ENCODE measurements at regions not wholly inside any gene's neighbourhood (a gene's known extent, or its start where the extent isn't known, plus 50 kb on each side); places are given as distances from the start of the nearest gene placed in this dataset.

DNA sequence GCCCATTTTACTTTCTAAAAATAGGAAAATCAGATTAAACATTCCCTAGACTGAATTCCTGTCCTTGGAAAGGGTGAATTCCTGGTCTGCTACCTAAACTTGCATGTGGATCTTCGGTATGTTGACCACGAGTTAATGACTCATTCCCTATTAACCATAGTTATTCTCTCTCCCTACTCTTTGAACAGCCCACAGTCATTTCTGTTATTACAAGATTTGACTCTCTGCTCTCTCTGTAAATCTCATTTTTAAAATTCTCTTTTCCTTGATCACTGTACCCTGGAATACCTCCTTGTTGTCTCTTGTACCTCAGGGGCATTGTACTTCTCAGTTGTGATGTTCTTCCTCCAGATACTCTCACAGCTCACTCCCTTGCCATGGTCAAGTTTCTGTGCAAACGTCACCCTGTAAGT lies 92.0 kb upstream of the GULP1 start:
- Histone ChIP-seq H3K27ac (ENCODE audit: low read depth, low read length) (no peak overlapping the region), H3K9me3 (ENCODE audit: control insufficient read depth, insufficient read depth, low read length) (no peaks in the 10 kb centered on the region), H3K36me3 (ENCODE audit: control insufficient read depth, insufficient read depth, low read length) (no peaks in the 10 kb centered on the region), H3K9ac (ENCODE audit: low read depth, low read length) (no peak overlapping the region), H3K4me3 (ENCODE audit: low read depth, low read length) (no peak overlapping the region), H3K4me1 (ENCODE audit: control insufficient read depth, insufficient read depth, low read length) (peaks cover 15% of the 10 kb centered on the region), H3K27me3 (ENCODE audit: control insufficient read depth, insufficient read depth, low read length) (no peaks in the 10 kb centered on the region)

DNA sequence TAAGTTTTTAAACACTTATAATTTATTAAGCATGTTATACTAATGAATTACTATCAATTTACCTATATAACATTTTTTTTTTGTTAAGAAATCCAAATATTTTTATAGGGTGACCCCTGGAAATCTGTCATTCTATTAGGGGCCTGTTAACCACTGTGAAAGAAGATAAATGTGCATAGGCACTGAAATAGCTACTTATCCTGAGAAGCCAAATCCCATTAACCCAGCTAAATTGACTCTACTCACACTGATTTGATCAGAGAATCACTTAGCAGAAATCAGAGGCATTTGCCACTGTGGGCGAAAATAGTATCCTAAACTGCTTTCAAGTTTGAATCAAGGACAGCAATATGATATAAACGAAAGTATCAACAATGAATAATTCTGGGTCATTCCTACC lies 90.0 kb upstream of the GULP1 start:
- Histone ChIP-seq H3K4me1 (ENCODE audit: control insufficient read depth, insufficient read depth, low read length) (peaks cover 10% of the 10 kb centered on the region), H3K9ac (ENCODE audit: low read depth, low read length) (no peak overlapping the region), H3K4me3 (ENCODE audit: low read depth, low read length) (no peak overlapping the region), H3K9me3 (ENCODE audit: control insufficient read depth, insufficient read depth, low read length) (no peaks in the 10 kb centered on the region), H3K36me3 (ENCODE audit: control insufficient read depth, insufficient read depth, low read length) (no peaks in the 10 kb centered on the region), H3K27ac (ENCODE audit: low read depth, low read length) (no peak overlapping the region), H3K27me3 (ENCODE audit: control insufficient read depth, insufficient read depth, low read length) (no peaks in the 10 kb centered on the region)

DNA sequence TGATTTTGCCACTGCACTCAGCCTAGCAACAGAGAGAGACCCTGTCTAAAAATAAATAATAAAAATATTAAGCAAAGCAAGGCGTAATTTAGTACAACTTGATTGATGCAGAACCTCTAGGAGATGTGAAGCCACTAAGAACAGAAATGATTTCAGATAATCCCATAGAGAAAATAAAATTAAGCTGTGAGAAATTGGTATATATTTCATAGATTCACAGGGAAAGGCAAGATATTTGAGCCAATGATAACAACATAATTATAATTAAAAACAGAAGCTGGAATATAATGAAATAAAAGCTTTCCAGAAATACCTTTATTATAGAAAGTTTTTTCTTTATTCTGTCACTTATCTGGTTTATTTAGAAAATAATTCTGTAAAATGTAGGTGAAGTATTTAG lies 88.9 kb upstream of the GULP1 start:
- no peaks in the 10 kb centered on the region for H3K9me3 ChIP-seq (ENCODE audit: control insufficient read depth, insufficient read depth, low read length)
- H3K9ac ChIP-seq (ENCODE audit: low read depth, low read length), result no peak overlapping the region
- peaks cover 4% of the 10 kb centered on the region; the same call in 1 of the 2 replicates for H3K4me1 ChIP-seq (ENCODE audit: control insufficient read depth, insufficient read depth, low read length)
- no peaks in the 10 kb centered on the region for H3K36me3 ChIP-seq (ENCODE audit: control insufficient read depth, insufficient read depth, low read length)
- H3K27ac ChIP-seq (ENCODE audit: low read depth, low read length), result no peak overlapping the region
- no peaks in the 10 kb centered on the region for H3K27me3 ChIP-seq (ENCODE audit: control insufficient read depth, insufficient read depth, low read length)
- no peak overlapping the region for H3K4me3 ChIP-seq (ENCODE audit: low read depth, low read length)

DNA sequence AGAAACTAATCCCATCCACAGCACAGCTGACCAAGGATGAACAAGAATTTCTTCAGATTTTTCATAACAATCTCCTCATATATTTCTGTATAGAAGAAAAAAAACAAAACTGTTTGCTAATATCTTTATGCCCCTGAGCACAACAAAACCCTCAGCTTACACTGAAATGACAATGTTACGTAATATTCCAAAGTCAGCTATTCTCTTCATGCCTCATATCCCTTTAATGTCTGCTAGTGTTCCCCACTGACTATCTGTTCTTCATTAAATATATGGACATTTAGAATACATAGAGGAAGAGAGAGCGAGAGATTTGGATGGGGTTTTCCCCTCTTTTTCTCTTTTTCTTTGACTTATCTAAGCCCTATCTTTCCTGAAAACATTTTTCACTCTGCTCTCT lies 87.9 kb upstream of the GULP1 start:
- Histone ChIP-seq H3K27ac (ENCODE audit: low read depth, low read length) (no peak overlapping the region), H3K9me3 (ENCODE audit: control insufficient read depth, insufficient read depth, low read length) (no peaks in the 10 kb centered on the region), H3K9ac (ENCODE audit: low read depth, low read length) (no peak overlapping the region), H3K4me3 (ENCODE audit: low read depth, low read length) (no peak overlapping the region), H3K36me3 (ENCODE audit: control insufficient read depth, insufficient read depth, low read length) (no peaks in the 10 kb centered on the region), H3K27me3 (ENCODE audit: control insufficient read depth, insufficient read depth, low read length) (no peaks in the 10 kb centered on the region), H3K4me1 (ENCODE audit: control insufficient read depth, insufficient read depth, low read length) (peaks cover 4% of the 10 kb centered on the region; the same call in 1 of the 2 replicates)

DNA sequence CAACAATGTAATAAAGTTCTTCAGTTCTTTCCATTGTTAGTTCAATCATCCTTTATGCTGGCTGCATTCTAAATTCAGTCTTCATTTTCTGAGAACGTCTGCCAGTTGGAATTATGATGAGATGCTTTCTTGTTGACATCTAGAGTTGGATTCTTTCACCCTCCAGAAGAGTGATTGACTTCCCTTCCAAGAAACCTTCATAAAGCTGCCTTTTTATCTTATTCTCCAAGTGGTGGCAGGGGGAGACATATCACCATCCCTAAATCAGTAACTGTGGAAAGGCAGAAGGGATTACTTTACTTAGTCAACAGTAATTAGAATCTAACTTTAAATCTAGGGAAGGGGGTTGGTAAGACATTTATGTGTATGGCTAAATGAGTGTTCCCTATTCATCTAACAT lies 86.8 kb upstream of the GULP1 start:
- Histone ChIP-seq H3K36me3 (ENCODE audit: control insufficient read depth, insufficient read depth, low read length) (no peaks in the 10 kb centered on the region), H3K4me3 (ENCODE audit: low read depth, low read length) (no peak overlapping the region), H3K9ac (ENCODE audit: low read depth, low read length) (no peak overlapping the region), H3K4me1 (ENCODE audit: control insufficient read depth, insufficient read depth, low read length) (peaks cover 1% of the 10 kb centered on the region; the same call in 1 of the 2 replicates), H3K9me3 (ENCODE audit: control insufficient read depth, insufficient read depth, low read length) (no peaks in the 10 kb centered on the region), H3K27me3 (ENCODE audit: control insufficient read depth, insufficient read depth, low read length) (no peaks in the 10 kb centered on the region), H3K27ac (ENCODE audit: low read depth, low read length) (no peak overlapping the region)

DNA sequence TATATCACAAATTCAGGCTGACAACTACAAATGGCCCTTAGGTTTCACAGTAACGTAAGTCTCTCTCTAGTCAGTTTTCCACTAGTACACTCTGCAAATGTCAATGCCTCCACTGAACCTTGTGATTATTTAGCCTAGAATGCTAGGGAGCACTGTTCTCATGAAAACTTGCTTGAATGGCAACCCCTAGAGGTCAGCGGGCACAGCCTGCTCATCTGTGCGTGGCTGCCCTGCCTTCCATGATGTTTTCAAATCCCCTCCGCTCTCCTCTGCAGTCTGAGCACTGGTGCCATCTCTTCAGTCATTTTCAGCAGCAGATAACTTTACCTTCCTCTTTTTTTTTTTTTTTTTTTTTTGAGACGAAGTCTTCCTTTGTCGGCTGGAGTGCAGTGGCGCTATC lies 84.1 kb upstream of the GULP1 start:
- no peaks in the 10 kb centered on the region; the same call in 1 of the 2 replicates for H3K4me1 ChIP-seq (ENCODE audit: control insufficient read depth, insufficient read depth, low read length)
- no peaks in the 10 kb centered on the region for H3K36me3 ChIP-seq (ENCODE audit: control insufficient read depth, insufficient read depth, low read length)
- no peak overlapping the region for H3K27ac ChIP-seq (ENCODE audit: low read depth, low read length)
- no peak overlapping the region for H3K9ac ChIP-seq (ENCODE audit: low read depth, low read length)
- no peaks in the 10 kb centered on the region for H3K9me3 ChIP-seq (ENCODE audit: control insufficient read depth, insufficient read depth, low read length)
- no peaks in the 10 kb centered on the region for H3K27me3 ChIP-seq (ENCODE audit: control insufficient read depth, insufficient read depth, low read length)
- H3K4me3 ChIP-seq (ENCODE audit: low read depth, low read length), result no peak overlapping the region

DNA sequence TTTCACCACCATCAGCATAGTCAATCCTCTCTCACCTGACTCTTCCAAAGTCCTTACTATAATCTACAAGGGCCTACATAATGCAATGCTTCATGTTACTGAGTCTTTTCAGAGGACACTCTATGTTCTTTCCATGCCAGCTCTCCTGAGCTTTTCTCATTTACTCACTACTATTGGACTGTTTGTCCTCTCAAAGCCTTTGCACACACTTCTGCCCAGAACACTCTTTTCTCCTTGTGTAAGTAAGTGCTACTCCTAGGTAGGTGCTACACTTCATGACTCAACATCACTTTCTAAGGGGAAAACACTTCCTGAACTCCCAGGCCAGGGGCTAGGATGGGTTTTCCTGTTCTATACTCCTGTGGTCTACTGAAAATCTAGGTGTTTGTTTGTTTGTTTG lies 82.5 kb upstream of the GULP1 start:
- Histone ChIP-seq H3K4me3 (ENCODE audit: low read depth, low read length) (no peak overlapping the region), H3K27ac (ENCODE audit: low read depth, low read length) (no peak overlapping the region), H3K9ac (ENCODE audit: low read depth, low read length) (no peak overlapping the region), H3K4me1 (ENCODE audit: control insufficient read depth, insufficient read depth, low read length) (no peaks in the 10 kb centered on the region; the same call in 1 of the 2 replicates), H3K36me3 (ENCODE audit: control insufficient read depth, insufficient read depth, low read length) (no peaks in the 10 kb centered on the region), H3K9me3 (ENCODE audit: control insufficient read depth, insufficient read depth, low read length) (no peaks in the 10 kb centered on the region), H3K27me3 (ENCODE audit: control insufficient read depth, insufficient read depth, low read length) (no peaks in the 10 kb centered on the region)

DNA sequence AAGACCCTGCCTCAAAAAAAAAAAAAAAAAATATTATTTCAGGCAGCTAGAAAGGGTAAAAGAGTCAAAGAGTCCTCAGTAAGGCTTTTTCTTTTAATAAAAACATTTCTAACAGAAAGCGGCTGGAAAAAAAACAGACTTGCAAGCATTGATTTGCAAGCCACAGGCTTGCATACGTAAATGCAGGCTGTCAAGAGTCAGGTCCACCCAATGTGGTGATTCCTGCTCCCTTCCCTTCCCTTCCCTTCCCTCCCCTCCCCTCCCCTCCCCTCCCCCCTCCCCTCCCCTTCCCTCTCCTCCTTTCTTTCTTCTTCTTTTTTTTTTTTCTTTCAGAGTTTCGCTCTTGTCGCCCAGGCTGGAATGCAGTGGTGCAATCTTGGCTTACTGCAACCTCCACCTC lies 74.4 kb upstream of the GULP1 start:
- H3K27ac ChIP-seq (ENCODE audit: low read depth, low read length), result no peak overlapping the region
- no peaks in the 10 kb centered on the region for H3K36me3 ChIP-seq (ENCODE audit: control insufficient read depth, insufficient read depth, low read length)
- no peaks in the 10 kb centered on the region for H3K27me3 ChIP-seq (ENCODE audit: control insufficient read depth, insufficient read depth, low read length)
- no peaks in the 10 kb centered on the region for H3K4me1 ChIP-seq (ENCODE audit: control insufficient read depth, insufficient read depth, low read length)
- H3K9me3 ChIP-seq (ENCODE audit: control insufficient read depth, insufficient read depth, low read length), result no peaks in the 10 kb centered on the region
- no peak overlapping the region for H3K4me3 ChIP-seq (ENCODE audit: low read depth, low read length)
- H3K9ac ChIP-seq (ENCODE audit: low read depth, low read length), result no peak overlapping the region

DNA sequence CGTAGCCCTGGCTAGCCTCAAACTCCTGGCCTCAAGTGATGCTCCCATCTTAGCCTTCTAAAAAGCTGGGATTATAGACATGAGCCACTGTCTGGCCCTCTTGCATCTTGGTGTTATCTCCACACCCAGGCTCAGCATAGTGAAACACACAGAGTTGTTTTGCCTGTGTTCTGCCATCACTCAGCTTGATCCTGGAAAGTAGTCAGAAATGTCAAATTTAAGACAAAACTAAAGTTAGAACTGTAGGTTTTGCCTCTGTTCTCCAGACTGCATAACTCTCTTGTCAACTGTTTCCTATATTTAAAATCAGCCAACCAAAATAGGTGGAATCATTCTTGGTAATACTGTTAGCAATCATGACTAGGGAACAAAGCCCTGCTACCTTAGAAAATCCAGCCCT lies 72.1 kb upstream of the GULP1 start:
- H3K9me3 ChIP-seq (ENCODE audit: control insufficient read depth, insufficient read depth, low read length), result no peaks in the 10 kb centered on the region
- no peak overlapping the region for H3K4me3 ChIP-seq (ENCODE audit: low read depth, low read length)
- no peaks in the 10 kb centered on the region for H3K36me3 ChIP-seq (ENCODE audit: control insufficient read depth, insufficient read depth, low read length)
- no peaks in the 10 kb centered on the region for H3K4me1 ChIP-seq (ENCODE audit: control insufficient read depth, insufficient read depth, low read length)
- no peaks in the 10 kb centered on the region for H3K27me3 ChIP-seq (ENCODE audit: control insufficient read depth, insufficient read depth, low read length)
- no peak overlapping the region for H3K9ac ChIP-seq (ENCODE audit: low read depth, low read length)
- H3K27ac ChIP-seq (ENCODE audit: low read depth, low read length), result no peak overlapping the region

DNA sequence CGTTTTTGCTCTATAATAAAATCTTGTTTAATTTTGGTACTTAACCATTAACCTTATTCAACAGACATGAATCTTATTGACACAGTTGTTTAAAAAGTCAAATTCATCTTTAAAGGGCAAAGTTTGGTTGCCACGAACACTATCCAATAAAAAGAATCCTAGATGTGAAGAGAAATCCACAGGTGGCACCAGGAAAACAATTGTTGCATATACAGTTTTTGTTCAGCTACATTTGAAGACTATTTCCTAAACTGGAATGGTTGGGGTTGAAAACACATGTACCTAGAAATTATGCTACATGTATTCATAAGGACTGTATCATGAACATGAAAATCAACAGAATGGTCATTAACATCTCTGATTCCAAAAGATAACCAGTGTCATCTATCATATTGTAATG lies 71.1 kb upstream of the GULP1 start:
- H3K4me1 ChIP-seq (ENCODE audit: control insufficient read depth, insufficient read depth, low read length), result no peaks in the 10 kb centered on the region
- no peaks in the 10 kb centered on the region for H3K36me3 ChIP-seq (ENCODE audit: control insufficient read depth, insufficient read depth, low read length)
- H3K9me3 ChIP-seq (ENCODE audit: control insufficient read depth, insufficient read depth, low read length), result no peaks in the 10 kb centered on the region

DNA sequence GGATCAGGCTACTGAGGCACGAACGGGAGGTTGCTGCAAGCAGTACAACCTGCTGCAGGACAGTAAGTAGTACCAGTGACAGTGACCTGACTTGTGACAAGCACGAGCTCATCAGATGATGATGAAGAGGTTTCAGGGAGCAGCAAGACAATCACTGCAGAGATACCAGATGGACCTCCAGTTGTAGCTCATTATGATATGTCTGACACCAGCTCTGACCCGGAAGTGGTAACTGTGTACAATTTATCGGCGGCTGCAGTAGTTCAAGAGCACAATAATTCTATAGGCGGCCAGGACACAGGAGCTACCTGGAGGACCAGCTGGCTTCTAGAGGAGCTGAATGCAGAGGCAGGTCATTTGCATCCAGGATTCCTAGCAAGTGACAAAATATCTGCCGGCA lies 64.0 kb upstream of the GULP1 start:
- H3K9me3 ChIP-seq (ENCODE audit: control insufficient read depth, insufficient read depth, low read length), result 0 out of 2 replicates have a peak, but pooled peaks cover 5% of the 10 kb centered on the region
- no peak overlapping the region for H3K4me3 ChIP-seq (ENCODE audit: low read depth, low read length)
- no peaks in the 10 kb centered on the region for H3K27me3 ChIP-seq (ENCODE audit: control insufficient read depth, insufficient read depth, low read length)
- H3K36me3 ChIP-seq (ENCODE audit: control insufficient read depth, insufficient read depth, low read length), result no peaks in the 10 kb centered on the region
- H3K4me1 ChIP-seq (ENCODE audit: control insufficient read depth, insufficient read depth, low read length), result no peaks in the 10 kb centered on the region
- no peak overlapping the region for H3K9ac ChIP-seq (ENCODE audit: low read depth, low read length)
- H3K27ac ChIP-seq (ENCODE audit: low read depth, low read length), result no peak overlapping the region

More for the DNA sequence above, 71.1 kb upstream of the GULP1 start:
- Histone ChIP-seq H3K27ac (ENCODE audit: low read depth, low read length) (no peak overlapping the region), H3K9ac (ENCODE audit: low read depth, low read length) (no peak overlapping the region), H3K4me3 (ENCODE audit: low read depth, low read length) (no peak overlapping the region), H3K27me3 (ENCODE audit: control insufficient read depth, insufficient read depth, low read length) (no peaks in the 10 kb centered on the region)

DNA sequence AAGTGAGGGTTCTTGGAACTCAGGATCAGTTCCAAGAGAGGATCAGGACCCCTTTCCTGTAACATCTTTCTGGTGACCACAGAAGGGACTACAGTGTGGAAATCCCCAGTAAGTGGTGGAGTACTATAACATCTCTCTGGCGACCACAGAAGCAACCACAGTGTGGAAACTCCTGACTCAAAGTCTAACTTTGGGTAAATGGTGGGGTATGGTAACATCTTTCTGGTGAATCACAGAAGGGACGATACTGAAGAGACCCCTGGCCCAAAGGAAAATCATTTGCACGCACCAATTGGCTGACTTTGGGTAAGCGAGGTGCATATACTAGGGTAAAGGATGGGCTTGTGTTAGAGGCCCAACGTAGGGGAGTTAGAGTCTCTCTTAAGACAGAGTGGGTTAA lies 56.3 kb upstream of the GULP1 start:
- Histone ChIP-seq H3K36me3 (ENCODE audit: control insufficient read depth, insufficient read depth, low read length) (no peaks in the 10 kb centered on the region), H3K27ac (ENCODE audit: low read depth, low read length) (no peak overlapping the region), H3K27me3 (ENCODE audit: control insufficient read depth, insufficient read depth, low read length) (no peaks in the 10 kb centered on the region), H3K9ac (ENCODE audit: low read depth, low read length) (no peak overlapping the region), H3K4me1 (ENCODE audit: control insufficient read depth, insufficient read depth, low read length) (no peaks in the 10 kb centered on the region), H3K4me3 (ENCODE audit: low read depth, low read length) (no peak overlapping the region), H3K9me3 (ENCODE audit: control insufficient read depth, insufficient read depth, low read length) (peaks cover 22% of the 10 kb centered on the region)
